Erythroblast (primary cell): ENCODE measurements at regions not wholly inside any gene's neighbourhood (a gene's known extent, or its start where the extent isn't known, plus 50 kb on each side); places are given as distances from the start of the nearest gene placed in this dataset.

ENCODE experiments used
- GATA1 ChIP-seq: IDR thresholded peaks from 2 replicates; pipeline ENCODE4 v1.6.1; 2011; ENCODE audit warnings: low read depth, mild to moderate bottlenecking, control low read depth, low read length, moderate library complexity
- POLR2A ChIP-seq: IDR thresholded peaks from 2 replicates; pipeline ENCODE4 v1.6.1; 2011; ENCODE audit warnings: mild to moderate bottlenecking, low read length

DNA sequence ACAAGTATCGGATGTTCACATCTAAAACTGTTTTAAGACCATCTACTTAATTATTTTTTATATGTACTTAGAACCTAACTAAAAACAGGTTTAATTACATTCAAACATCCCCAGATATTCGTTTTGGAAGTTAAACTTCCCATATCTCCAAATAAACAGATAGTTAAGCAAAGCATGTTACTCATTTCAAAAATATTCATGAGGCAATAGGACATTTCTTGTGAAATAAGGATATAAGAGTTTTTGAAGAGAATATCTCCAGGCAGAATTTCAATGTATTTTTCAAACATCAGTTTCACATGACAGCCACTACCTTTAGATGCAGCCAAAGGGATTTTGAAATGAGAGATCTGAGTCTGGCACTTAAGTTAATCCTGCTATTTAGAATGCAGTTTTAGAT, 697.5 kb downstream of the SLITRK1 start:
- TF ChIP-seq POLR2A: no peak
- TF ChIP-seq GATA1: no peak
